ENCODE measurements at regions not wholly inside any gene's neighbourhood (a gene's known extent, or its start where the extent isn't known, plus 50 kb on each side); places are given as distances from the start of the nearest gene placed in this dataset.

- no peak for DNase-seq
Measured at GRCh38 chrX:22396408-22396807, 123.7 kb downstream of the CBLL2 start.

DNA sequence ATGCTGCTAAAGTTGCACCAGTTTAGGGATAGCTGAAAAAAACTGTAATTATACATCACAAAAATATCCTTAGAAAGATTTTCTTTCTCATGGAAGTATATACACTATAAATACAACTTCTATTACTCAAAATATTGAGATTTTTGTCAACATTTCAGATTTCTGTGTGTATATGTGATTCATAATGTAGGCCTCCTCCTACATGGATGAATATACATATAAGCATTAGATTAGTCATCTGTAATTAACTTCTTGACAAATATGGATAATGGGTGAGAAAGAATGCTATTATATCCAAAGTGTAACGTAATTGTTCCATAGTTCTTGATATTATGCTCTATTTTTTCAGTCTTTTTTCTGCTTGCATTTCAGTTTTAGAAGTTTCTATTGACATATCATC is 124.9 kb downstream of the CBLL2 start:
- no peak for DNase-seq

DNA sequence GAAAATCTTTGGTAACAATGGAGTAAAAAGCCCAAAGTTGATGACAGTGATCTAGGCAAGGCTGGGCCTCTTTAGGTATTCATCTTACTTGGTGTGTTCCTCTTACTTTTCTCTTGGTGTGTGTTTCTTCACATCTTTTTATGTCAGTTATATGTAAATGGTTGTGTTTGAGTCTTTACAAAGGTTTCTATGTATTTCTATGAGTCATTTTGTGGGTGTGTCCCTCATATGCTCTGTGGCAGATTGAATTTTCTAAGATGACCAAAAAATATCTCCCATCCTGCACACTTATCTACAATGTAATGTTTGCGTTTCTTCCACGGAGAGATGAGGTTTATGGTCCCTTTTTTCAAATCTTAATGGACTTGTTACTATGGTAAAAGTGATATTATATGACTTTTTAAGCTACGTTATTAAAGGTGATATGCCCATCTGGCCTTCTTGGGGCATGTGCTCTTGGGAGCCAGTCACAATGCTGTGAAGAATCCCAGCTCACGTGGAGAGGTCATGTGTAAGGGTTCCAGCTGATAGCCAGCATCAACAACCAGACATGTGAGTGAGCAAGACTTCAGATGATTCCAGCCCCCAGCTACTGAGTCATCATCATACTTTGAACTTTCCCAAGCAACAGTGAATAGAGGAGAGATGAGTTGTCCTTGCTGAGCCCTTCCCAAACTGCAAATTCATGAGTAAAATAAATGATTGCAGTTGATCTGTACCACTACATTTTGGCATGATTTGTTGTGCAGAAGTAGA is 126.9 kb downstream of the CBLL2 start:
- no peak for DNase-seq

GRCh38 chrX:22404297-22404696 is 131.6 kb downstream of the CBLL2 start:
- DNase-seq = no peak

DNA sequence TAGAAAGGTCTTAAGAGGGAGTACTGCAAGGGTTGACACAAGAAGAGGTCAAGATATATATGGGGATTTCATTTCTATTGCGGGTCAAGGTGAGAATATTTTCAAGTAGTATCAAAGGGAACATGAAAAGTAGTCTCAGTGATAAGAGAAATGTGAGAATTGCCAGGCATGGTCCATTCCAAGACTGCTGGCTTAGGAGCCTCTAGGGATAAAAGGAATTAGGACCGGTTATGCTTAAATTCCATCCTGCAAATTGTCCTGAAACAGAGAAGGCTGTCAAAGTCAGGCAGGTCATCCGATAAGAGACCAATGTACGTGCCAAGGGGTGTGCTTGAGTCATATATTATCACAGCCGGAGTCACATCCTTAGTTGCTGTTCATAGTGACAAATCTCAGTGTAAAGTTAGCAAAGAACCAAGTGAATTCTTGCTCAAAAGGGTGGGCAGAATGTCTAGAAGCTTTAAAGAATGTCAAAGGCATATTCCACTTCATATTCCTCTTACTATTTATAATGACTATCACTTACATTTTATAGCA is 133.6 kb downstream of the CBLL2 start:
- no peak for DNase-seq

DNA sequence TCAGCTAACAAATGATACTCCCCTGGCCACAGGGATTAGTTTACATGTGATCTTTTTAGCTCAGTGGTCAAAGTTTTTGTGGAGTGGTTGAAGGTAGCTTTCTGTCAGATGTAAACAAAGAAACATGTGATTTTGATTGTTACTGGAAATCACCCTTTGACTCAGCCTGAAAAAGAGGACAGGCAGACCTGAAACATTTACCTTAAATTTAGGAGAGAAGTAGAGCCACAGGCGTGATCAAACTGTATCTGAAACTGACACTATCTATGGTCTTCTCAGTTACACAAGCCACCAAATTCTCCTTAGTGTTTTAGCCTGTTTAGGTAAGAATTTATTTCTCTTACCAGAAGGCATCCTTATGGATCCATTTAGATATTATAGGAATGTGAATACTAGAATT is 136.7 kb downstream of the CBLL2 start:
- DNase-seq = no peak

GRCh38 chrX:22424122-22424915 is 151.6 kb downstream of the CBLL2 start:
- DNase-seq = no peak

GRCh38 chrX:22424919-22425318 is 152.2 kb downstream of the CBLL2 start:
- DNase-seq = no peak

DNA sequence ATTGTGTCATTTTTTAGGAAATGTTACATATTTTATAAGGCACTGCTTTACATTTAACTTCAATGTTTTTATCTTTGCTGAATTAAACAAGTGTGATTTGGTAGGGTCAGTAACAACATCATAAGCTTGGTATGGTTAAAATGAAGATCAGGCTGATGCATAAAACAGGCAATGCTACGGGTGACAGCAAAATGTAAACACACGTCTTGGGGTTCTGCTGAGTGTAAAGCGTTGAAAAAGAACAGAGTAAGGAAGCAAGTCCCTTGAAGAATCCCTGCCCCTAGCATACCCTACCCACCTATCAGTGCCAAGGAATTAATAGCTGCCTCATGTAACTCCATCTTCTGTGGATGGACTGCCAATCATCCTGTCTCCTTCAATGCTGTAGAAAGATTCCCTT is 157.0 kb downstream of the CBLL2 start:
- DNase-seq = no peak

- DNase-seq = no peak
Measured at GRCh38 chrX:22430701-22431100, 158.0 kb downstream of the CBLL2 start.

DNA sequence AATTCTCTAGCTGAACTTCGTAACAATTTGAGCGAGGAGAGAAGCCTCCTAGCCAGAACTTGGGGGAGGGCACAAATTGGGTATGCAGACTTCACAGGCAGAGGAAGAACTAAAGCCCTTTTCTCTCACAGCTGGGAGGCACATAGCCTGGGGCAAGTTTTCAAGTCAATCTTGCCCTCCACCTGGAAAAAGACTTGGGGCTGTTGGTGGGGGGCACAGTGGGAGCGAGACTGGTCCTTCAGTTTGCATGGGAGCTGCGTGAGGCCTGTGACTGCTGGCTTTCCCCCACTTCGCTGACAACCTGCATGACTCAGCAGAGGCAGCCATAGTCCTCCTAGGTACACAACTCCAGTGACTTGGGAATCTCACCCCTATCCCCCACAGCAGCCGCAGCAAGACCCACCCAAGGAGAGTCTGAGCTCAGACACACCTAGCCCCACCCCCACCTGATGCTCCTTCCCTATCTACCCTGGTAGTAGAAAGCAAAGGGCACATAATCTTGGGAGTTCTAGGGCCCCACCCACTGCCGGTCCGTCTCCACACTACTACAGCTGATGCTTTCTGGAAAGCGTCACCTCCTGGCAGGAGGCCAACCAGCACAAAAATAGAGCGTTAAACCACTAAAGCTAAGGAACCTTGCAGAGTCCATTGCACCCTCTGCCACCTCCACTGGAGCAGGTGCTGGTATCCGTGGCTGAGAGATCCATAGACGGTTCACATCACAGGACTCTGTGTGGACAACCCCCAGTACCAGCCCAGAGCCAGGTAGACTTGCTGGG is 160.8 kb downstream of the CBLL2 start:
- DNase-seq = no peak

- DNase-seq = no peak
Measured at GRCh38 chrX:22445880-22446279, 173.2 kb downstream of the CBLL2 start.

DNA sequence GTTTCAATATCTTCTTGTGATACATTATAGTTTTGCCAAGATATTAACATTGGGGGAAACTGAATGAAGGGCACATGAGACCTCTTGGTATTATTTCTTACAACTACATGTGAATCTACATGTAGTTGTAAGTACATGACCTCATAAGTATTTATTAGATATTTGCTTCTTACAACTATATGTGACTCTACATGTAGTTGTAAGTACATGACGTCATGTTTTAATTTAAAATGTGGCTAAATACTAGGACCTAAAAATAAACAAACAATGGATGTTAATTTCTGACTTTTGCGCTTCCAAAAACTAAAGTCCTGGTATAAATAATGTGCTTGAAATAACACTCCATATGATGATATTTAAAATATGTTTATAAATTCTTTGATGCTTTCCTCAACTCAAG is 190.2 kb downstream of the CBLL2 start:
- DNase-seq = no peak

DNA sequence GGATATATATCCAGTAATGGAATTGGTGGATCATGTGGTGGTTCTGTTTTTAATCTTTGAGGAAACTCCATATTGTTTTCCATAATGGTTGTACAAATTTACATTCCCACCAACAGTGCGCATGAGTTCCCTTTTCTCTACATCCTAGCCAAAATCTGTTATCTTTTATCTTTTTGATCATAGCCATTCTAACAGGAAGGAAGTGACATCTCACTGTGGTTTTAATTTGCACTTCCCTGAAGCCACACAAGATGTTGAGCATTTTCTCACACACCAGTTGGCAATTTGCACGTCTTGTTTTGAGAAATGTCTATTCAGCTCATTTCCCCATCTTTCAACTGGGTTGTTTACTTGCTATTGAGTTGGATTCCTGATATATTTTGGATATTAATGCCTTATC is 194.9 kb downstream of the CBLL2 start:
- DNase-seq = no peak

- DNase-seq = no peak
Measured at GRCh38 chrX:22481436-22481835, 208.7 kb downstream of the CBLL2 start.

DNA sequence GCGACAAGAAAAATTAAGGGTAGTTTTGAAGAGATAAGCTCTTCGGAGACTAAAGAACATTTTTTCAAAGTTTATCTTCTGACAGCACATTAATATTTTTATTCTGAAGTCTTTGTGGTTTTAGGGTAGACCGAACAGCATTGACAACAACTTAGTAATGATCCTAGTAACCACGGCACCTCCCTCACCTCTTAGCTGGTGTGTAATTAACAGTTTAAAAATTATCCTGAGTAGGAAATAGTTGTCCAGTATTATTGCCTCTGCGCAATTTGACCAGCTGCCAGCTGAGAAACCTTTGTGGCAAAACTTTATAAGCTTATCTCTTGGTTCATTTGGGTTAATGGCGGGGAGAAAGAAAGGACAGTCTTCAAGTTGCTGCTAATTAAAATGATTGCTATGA is 213.6 kb downstream of the CBLL2 start:
- no peak for DNase-seq

- DNase-seq = no peak
Measured at GRCh38 chrX:22516893-22517292, 244.2 kb downstream of the CBLL2 start.

- DNase-seq = no peak
Measured at GRCh38 chrX:22520128-22520828, 247.6 kb downstream of the CBLL2 start.

DNA sequence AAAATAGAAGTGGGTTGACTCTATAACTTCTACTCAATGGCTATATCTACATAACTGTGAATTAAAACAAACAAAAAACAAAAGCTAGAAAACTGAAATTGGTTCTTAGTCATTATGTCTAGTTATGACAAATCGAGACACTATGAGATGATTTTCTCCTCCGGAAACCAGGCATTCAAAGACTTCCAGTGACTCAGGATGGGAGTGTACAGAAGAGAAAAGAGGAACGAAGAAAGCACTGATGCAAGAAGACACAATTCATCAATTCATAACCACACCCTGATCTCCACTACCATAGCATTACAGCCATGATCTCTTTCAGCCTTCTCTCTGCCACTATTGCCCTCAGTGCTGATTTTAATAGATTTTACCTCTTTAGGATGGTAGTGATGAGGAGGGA is 253.6 kb downstream of the CBLL2 start:
- DNase-seq = peak; percentile 0

DNA sequence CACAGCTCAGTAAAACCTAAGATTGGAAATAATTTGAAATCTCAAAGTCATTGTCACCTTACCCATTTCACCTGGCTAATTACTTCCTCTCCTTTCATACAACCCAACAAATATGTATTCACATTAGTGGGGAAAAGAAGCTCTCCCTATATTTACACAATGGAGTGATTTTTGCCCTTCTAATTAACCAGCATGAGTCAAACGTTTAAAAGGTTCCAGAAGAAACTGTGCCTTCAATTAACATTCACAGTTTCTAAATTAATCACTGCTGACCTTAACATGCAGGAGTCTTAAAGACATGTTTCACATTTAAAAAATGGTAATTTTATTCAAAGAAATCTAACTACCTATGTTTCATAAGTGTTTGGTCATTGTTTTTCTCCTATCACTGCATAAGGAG is 254.6 kb downstream of the CBLL2 start:
- DNase-seq = no peak

DNA sequence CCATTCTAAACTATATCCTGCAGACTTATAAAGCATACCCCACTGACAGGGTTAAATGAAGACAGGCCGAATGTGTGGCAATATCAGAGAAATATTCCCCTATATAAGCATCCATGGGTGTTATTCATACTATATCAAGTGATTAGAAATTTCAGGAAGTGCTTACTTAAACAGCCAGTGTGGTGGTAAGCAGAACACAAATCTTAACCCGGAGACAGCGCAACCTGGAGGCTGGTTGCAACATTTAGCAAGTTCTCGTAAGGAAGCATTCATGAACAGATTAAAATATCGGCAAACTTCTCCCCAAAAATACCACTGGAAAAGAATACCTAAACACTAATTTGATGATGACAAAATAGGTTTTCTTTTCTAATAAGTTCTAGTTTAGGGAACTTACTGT is 261.2 kb downstream of the CBLL2 start:
- no peak for DNase-seq

DNA sequence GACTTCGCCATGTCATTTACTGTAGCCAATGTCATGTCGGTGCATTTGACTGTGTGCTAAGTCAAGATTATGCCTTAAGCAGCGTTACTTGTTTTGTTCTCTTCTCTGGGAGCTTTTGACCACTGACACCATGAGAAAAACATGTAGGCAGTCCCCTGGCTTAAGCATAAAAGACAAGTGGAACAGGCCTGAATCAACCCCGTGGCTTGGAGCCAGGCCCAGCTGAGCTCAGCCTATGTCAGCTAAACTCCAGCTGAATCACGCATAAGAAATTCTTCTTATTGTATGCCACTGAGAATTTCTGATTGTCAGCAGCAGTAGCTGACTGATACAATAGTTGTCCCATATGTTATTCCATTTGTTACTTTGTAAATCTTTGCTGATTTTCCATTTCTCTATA is 261.9 kb downstream of the CBLL2 start:
- peak; percentile 24 for DNase-seq

Measured in T1000 (cell line).